Stimulated activated CD8-positive, alpha-beta memory T cell treated with anti-CD3 and anti-CD28 coated beads, Interleukin-15, amount 100 ng/mL, for 1 hour (primary cell): ENCODE measurements at regions not wholly inside any gene's neighbourhood (a gene's known extent, or its start where the extent isn't known, plus 50 kb on each side); places are given as distances from the start of the nearest gene placed in this dataset.

Experiments
- DNase-seq: peaks from one replicate; pipeline ENCODE4 v3.0.0-alpha.2; 2020; ENCODE audit warnings: low read depth

- no peak for DNase-seq
Observed at GRCh38 chr13:50685491-50685890, 158.0 kb downstream of the DLEU7 start.

GRCh38 chr13:50685956-50686355 is 157.5 kb downstream of the DLEU7 start:
- DNase-seq, result no peak

GRCh38 chr13:50686551-50686950 is 156.9 kb downstream of the DLEU7 start:
- DNase-seq, result no peak

- no peak for DNase-seq
Observed at GRCh38 chr13:50687545-50687944, 155.9 kb downstream of the DLEU7 start.

GRCh38 chr13:50690006-50690405 is 153.5 kb downstream of the DLEU7 start:
- DNase-seq, result no peak

GRCh38 chr13:50691176-50691680 is 152.3 kb downstream of the DLEU7 start:
- DNase-seq, result no peak

GRCh38 chr13:50691681-50692263 is 151.7 kb downstream of the DLEU7 start:
- DNase-seq, result no peak

GRCh38 chr13:50692396-50692915 is 151.0 kb downstream of the DLEU7 start:
- no peak for DNase-seq

GRCh38 chr13:50693727-50694126 is 149.8 kb downstream of the DLEU7 start:
- no peak for DNase-seq

GRCh38 chr13:50697746-50698539 is 145.5 kb downstream of the DLEU7 start:
- no peak for DNase-seq

GRCh38 chr13:50699874-50700663 is 143.4 kb downstream of the DLEU7 start:
- no peak for DNase-seq

GRCh38 chr13:50700664-50701305 is 142.7 kb downstream of the DLEU7 start:
- no peak for DNase-seq

GRCh38 chr13:50701469-50701868 is 142.0 kb downstream of the DLEU7 start:
- no peak for DNase-seq

GRCh38 chr13:50706505-50706904 is 137.0 kb downstream of the DLEU7 start:
- DNase-seq, result no peak

- no peak for DNase-seq
Observed at GRCh38 chr13:50707628-50708027, 135.9 kb downstream of the DLEU7 start.

GRCh38 chr13:50708461-50708860 is 135.0 kb downstream of the DLEU7 start:
- DNase-seq, result no peak

- no peak for DNase-seq
Observed at GRCh38 chr13:50709058-50709457, 134.4 kb downstream of the DLEU7 start.

- DNase-seq, result no peak
Observed at GRCh38 chr13:50711131-50711815, 132.2 kb downstream of the DLEU7 start.

- no peak for DNase-seq
Observed at GRCh38 chr13:50711996-50712395, 131.5 kb downstream of the DLEU7 start.

GRCh38 chr13:50712456-50712855 is 131.0 kb downstream of the DLEU7 start:
- no peak for DNase-seq

GRCh38 chr13:50712881-50713280 is 130.6 kb downstream of the DLEU7 start:
- DNase-seq, result no peak
